Activated CD4-positive, alpha-beta T cell treated with anti-CD3 and anti-CD28 coated beads, Interleukin-2, amount 10 ng/mL, durations not matched to agents 7 days and 5 days (primary cell): ENCODE measurements at regions not wholly inside any gene's neighbourhood (a gene's known extent, or its start where the extent isn't known, plus 50 kb on each side); places are given as distances from the start of the nearest gene placed in this dataset.
"Not testable (repeated sequence)": the region's sequence is repeated elsewhere in the genome, so short reads cannot be mapped to it uniquely, and the experiment has no call there.

Experiments used
- CTCF ChIA-PET: fragments of 350-600 bp; sonication (Branson Sonifier 250); formaldehyde crosslinking; loops from one replicate; lab custom pipeline; 2021; ENCODE audit warnings: antibody characterized with exemption; lab: Charles Lee
- POLR2A ChIA-PET: fragments of 350-600 bp; sonication (Branson Sonifier 250); formaldehyde crosslinking; loops from one replicate; lab custom pipeline; 2021; ENCODE audit warnings: antibody characterized with exemption; lab: Charles Lee
- DNase-seq: peaks from one replicate; pipeline ENCODE4 v3.0.0-alpha.2; 2020
- H3K27ac Mint-ChIP-seq: one replicate; pipeline ENCODE4 v1.8.0; 2021; ENCODE audit warnings: mild to moderate bottlenecking, moderate library complexity, mixed read lengths
- H3K27me3 Mint-ChIP-seq: one replicate; pipeline ENCODE4 v1.8.0; 2021; ENCODE audit warnings: mixed read lengths
- H3K36me3 Mint-ChIP-seq: one replicate; pipeline ENCODE4 v1.8.0; 2021; ENCODE audit warnings: low read depth, mixed read lengths
- H3K4me1 Mint-ChIP-seq: one replicate; pipeline ENCODE4 v1.8.0; 2021; ENCODE audit warnings: mixed read lengths
- H3K4me3 Mint-ChIP-seq: one replicate; pipeline ENCODE4 v1.8.0; 2021; ENCODE audit warnings: mild to moderate bottlenecking, moderate library complexity, mixed read lengths
- H3K9me3 Mint-ChIP-seq: one replicate; pipeline ENCODE4 v1.8.0; 2021; ENCODE audit warnings: mixed read lengths

GRCh38 chr5:71771191-71771590 is 52.1 kb downstream of the CARTPT start:
- H3K27me3 Mint-ChIP-seq = peaks cover 18% of the 10 kb centered on the region
- CTCF ChIA-PET = no interaction called here

GRCh38 chr5:71778678-71779276 is 59.7 kb downstream of the CARTPT start:
- ChIA-PET CTCF (no interaction called here), POLR2A (no interaction called here)
- Mint-ChIP-seq H3K27me3 (peaks cover 9% of the 10 kb centered on the region), H3K36me3 (no peaks in the 10 kb centered on the region), H3K9me3 (no peaks in the 10 kb centered on the region), H3K4me3 (no peak overlapping the region), H3K4me1 (peaks cover 18% of the 10 kb centered on the region), H3K27ac (no peak overlapping the region)
- DNase-seq = no peak

More at GRCh38 chr5:71771191-71771590, 52.1 kb downstream of the CARTPT start:
- peaks cover 2% of the 10 kb centered on the region for H3K4me1 Mint-ChIP-seq
- H3K4me3 Mint-ChIP-seq = no peak overlapping the region
- no peaks in the 10 kb centered on the region for H3K9me3 Mint-ChIP-seq
- no peak overlapping the region for H3K27ac Mint-ChIP-seq
- DNase-seq = no peak
- POLR2A ChIA-PET = no interaction called here
- no peaks in the 10 kb centered on the region for H3K36me3 Mint-ChIP-seq

- ChIA-PET POLR2A (no interaction called here), CTCF (interaction anchor here (0.6 kb wide), 1 partner anchor 13 kb away, joined by 3 read pairs; no protein-coding TSS in a partner anchor)
- no peak overlapping the region for H3K27ac Mint-ChIP-seq
Measured at GRCh38 chr5:71780597-71780996, 61.5 kb downstream of the CARTPT start.

GRCh38 chr5:71782393-71782770 is 63.3 kb downstream of the CARTPT start:
- H3K9me3 Mint-ChIP-seq = no peaks in the 10 kb centered on the region
- POLR2A ChIA-PET = no interaction called here
- no peak overlapping the region for H3K4me3 Mint-ChIP-seq
- CTCF ChIA-PET = no interaction called here
- H3K27ac Mint-ChIP-seq = no peak overlapping the region
- H3K4me1 Mint-ChIP-seq = peaks cover 22% of the 10 kb centered on the region
- no peak for DNase-seq
- no peaks in the 10 kb centered on the region for H3K36me3 Mint-ChIP-seq
- H3K27me3 Mint-ChIP-seq = peaks cover 1% of the 10 kb centered on the region

More at GRCh38 chr5:71780597-71780996, 61.5 kb downstream of the CARTPT start:
- no peaks in the 10 kb centered on the region for H3K36me3 Mint-ChIP-seq
- H3K9me3 Mint-ChIP-seq = no peaks in the 10 kb centered on the region
- H3K4me3 Mint-ChIP-seq = no peak overlapping the region
- H3K27me3 Mint-ChIP-seq = peaks cover 4% of the 10 kb centered on the region
- DNase-seq = no peak
- H3K4me1 Mint-ChIP-seq = peaks cover 22% of the 10 kb centered on the region

- no peaks in the 10 kb centered on the region for H3K9me3 Mint-ChIP-seq
- no peak overlapping the region for H3K27ac Mint-ChIP-seq
- H3K36me3 Mint-ChIP-seq = no peaks in the 10 kb centered on the region
- POLR2A ChIA-PET = no interaction called here
- peaks cover 22% of the 10 kb centered on the region for H3K4me1 Mint-ChIP-seq
- H3K27me3 Mint-ChIP-seq = no peaks in the 10 kb centered on the region
- CTCF ChIA-PET = no interaction called here
- peak; percentile 39 for DNase-seq
- H3K4me3 Mint-ChIP-seq = no peak overlapping the region
Measured at GRCh38 chr5:71782771-71783770, 64.0 kb downstream of the CARTPT start.

GRCh38 chr5:71783891-71784290 is 64.8 kb downstream of the CARTPT start:
- no peak overlapping the region for H3K4me3 Mint-ChIP-seq
- no peak overlapping the region for H3K27ac Mint-ChIP-seq
- H3K4me1 Mint-ChIP-seq = peaks cover 22% of the 10 kb centered on the region
- no peaks in the 10 kb centered on the region for H3K36me3 Mint-ChIP-seq
- no peaks in the 10 kb centered on the region for H3K27me3 Mint-ChIP-seq
- POLR2A ChIA-PET = no interaction called here
- CTCF ChIA-PET = no interaction called here
- no peak for DNase-seq
- H3K9me3 Mint-ChIP-seq = no peaks in the 10 kb centered on the region

GRCh38 chr5:71786337-71787055 is 67.4 kb downstream of the CARTPT start:
- Mint-ChIP-seq H3K9me3 (no peaks in the 10 kb centered on the region), H3K36me3 (no peaks in the 10 kb centered on the region), H3K4me1 (peaks cover 22% of the 10 kb centered on the region), H3K27ac (no peak overlapping the region), H3K27me3 (no peaks in the 10 kb centered on the region), H3K4me3 (no peak overlapping the region)
- POLR2A ChIA-PET = no interaction called here
- CTCF ChIA-PET = interaction anchor here (0.9 kb wide), 1 partner anchor 44 kb away, joined by 3 read pairs; no protein-coding TSS in a partner anchor
- no peak for DNase-seq

- H3K4me3 Mint-ChIP-seq = no peak overlapping the region
Measured at GRCh38 chr5:71788794-71789193, 69.7 kb downstream of the CARTPT start.

GRCh38 chr5:71789746-71790145 is 70.7 kb downstream of the CARTPT start:
- no peak for DNase-seq
- CTCF ChIA-PET = interaction anchor here (0.7 kb wide), 1 partner anchor 189 kb away, joined by 4 read pairs; no protein-coding TSS in a partner anchor
- Mint-ChIP-seq H3K4me3 (no peak overlapping the region), H3K27me3 (no peaks in the 10 kb centered on the region), H3K4me1 (no peaks in the 10 kb centered on the region), H3K9me3 (peaks cover 5% of the 10 kb centered on the region), H3K27ac (no peak overlapping the region), H3K36me3 (no peaks in the 10 kb centered on the region)
- POLR2A ChIA-PET = no interaction called here

More at GRCh38 chr5:71788794-71789193, 69.7 kb downstream of the CARTPT start:
- Mint-ChIP-seq H3K27ac (no peak overlapping the region), H3K9me3 (peaks cover 3% of the 10 kb centered on the region), H3K27me3 (no peaks in the 10 kb centered on the region), H3K36me3 (no peaks in the 10 kb centered on the region), H3K4me1 (peaks cover 4% of the 10 kb centered on the region)
- POLR2A ChIA-PET = no interaction called here
- DNase-seq = no peak
- CTCF ChIA-PET = no interaction called here

GRCh38 chr5:71790433-71790832 is 71.4 kb downstream of the CARTPT start:
- no peaks in the 10 kb centered on the region for H3K36me3 Mint-ChIP-seq
- no peaks in the 10 kb centered on the region for H3K4me1 Mint-ChIP-seq
- no peaks in the 10 kb centered on the region for H3K27me3 Mint-ChIP-seq
- no peak overlapping the region for H3K4me3 Mint-ChIP-seq
- ChIA-PET CTCF (no interaction called here), POLR2A (no interaction called here)
- DNase-seq = no peak
- peaks cover 9% of the 10 kb centered on the region for H3K9me3 Mint-ChIP-seq
- H3K27ac Mint-ChIP-seq = no peak overlapping the region

GRCh38 chr5:71792041-71792440 is 73.0 kb downstream of the CARTPT start:
- peaks cover 11% of the 10 kb centered on the region for H3K9me3 Mint-ChIP-seq
- H3K27ac Mint-ChIP-seq, H3K4me1 Mint-ChIP-seq, DNase-seq, H3K4me3 Mint-ChIP-seq, H3K27me3 Mint-ChIP-seq, H3K36me3 Mint-ChIP-seq, CTCF ChIA-PET: not testable (repeated sequence)
- POLR2A ChIA-PET = interaction anchor here (0.6 kb wide), 1 partner anchor 96 kb away, joined by 4 read pairs; no protein-coding TSS in a partner anchor

GRCh38 chr5:71794061-71794695 is 75.1 kb downstream of the CARTPT start:
- Mint-ChIP-seq H3K9me3 (peaks cover 11% of the 10 kb centered on the region), H3K36me3 (no peaks in the 10 kb centered on the region), H3K27me3 (peaks cover 4% of the 10 kb centered on the region), H3K4me3 (no peak overlapping the region), H3K4me1 (no peaks in the 10 kb centered on the region), H3K27ac (no peak overlapping the region)
- CTCF ChIA-PET = interaction anchor here (0.6 to 0.7 kb wide), 2 partner anchors 14 to 134 kb away, joined by 3 to 4 read pairs; no protein-coding TSS in a partner anchor
- DNase-seq = no peak
- POLR2A ChIA-PET = no interaction called here
